ENCODE measurements at regions not wholly inside any gene's neighbourhood (a gene's known extent, or its start where the extent isn't known, plus 50 kb on each side); places are given as distances from the start of the nearest gene placed in this dataset.

DNA sequence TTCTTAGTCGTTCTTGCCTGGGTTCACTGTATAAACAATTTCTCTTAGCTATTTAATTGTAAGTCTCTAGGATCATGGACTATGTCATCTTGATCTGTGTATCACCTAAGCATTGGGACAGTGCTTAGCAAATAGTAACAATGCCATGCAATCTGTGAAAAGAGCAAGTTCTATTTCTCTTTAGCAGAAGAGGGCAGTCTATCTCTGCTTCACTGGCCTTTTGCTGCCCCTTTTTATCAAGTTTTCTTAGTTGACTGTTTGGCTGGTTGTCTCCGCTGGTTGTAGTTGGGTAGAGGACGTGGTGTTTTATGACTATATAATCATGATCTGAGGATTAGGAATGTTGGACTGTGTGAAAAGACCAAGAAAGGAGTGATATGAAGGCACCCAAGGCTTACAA is 315.0 kb downstream of the JRKL start:
- Histone ChIP-seq H3K9ac (ENCODE audit: low read length) (no peak overlapping the region), H3K36me3 (replicated peaks; ENCODE audit: low read depth, low read length) (no peaks in the 10 kb centered on the region), H3K4me3 (ENCODE audit: low read length) (no peak overlapping the region), H4K20me1 (ENCODE audit: insufficient read depth, low read length) (no peaks in the 10 kb centered on the region), H3K27me3 (ENCODE audit: low read depth, low read length) (no peaks in the 10 kb centered on the region), H3K4me2 (ENCODE audit: low read length) (no peak overlapping the region), H2AFZ (ENCODE audit: low read depth, low read length) (no peak overlapping the region), H3K27ac (ENCODE audit: low read length) (no peak overlapping the region), H3K79me2 (ENCODE audit: low read length) (no peaks in the 10 kb centered on the region), H3K9me3 (ENCODE audit: insufficient read depth, low read length) (no peaks in the 10 kb centered on the region), H3K4me1 (ENCODE audit: low read length) (no peaks in the 10 kb centered on the region)
- TF ChIP-seq, protein P1, sequence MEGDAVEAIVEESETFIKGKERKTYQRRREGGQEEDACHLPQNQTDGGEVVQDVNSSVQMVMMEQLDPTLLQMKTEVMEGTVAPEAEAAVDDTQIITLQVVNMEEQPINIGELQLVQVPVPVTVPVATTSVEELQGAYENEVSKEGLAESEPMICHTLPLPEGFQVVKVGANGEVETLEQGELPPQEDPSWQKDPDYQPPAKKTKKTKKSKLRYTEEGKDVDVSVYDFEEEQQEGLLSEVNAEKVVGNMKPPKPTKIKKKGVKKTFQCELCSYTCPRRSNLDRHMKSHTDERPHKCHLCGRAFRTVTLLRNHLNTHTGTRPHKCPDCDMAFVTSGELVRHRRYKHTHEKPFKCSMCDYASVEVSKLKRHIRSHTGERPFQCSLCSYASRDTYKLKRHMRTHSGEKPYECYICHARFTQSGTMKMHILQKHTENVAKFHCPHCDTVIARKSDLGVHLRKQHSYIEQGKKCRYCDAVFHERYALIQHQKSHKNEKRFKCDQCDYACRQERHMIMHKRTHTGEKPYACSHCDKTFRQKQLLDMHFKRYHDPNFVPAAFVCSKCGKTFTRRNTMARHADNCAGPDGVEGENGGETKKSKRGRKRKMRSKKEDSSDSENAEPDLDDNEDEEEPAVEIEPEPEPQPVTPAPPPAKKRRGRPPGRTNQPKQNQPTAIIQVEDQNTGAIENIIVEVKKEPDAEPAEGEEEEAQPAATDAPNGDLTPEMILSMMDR (IDR thresholded peaks at IDR 0.05; ENCODE audit: low read depth, low read length): no peak
- no peak for TF ChIP-seq EZH2phosphoT487 (IDR thresholded peaks at IDR 0.05; ENCODE audit: low read depth)

DNA sequence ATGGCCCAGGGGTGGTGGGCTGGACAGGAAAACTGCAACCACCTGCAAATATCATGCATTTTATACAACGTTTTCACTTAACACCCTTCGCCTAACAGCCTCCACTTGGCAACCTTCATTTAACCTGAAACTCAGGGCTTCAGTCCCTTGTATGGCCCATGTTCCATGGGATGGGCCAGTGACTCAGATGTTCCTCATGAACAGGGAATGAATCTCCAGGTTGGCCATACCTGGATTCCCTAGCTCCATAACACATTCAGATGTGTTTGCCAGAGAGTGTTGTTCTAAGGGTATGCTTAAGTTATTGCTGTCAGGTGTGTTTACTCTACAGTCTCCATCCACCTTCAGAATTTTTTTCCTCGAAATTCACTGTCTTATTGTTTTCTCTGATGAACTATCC is 316.9 kb downstream of the JRKL start:
- Histone ChIP-seq H3K9me3 (ENCODE audit: insufficient read depth, low read length) (no peaks in the 10 kb centered on the region), H3K27ac (ENCODE audit: low read length) (no peak overlapping the region), H4K20me1 (ENCODE audit: insufficient read depth, low read length) (no peaks in the 10 kb centered on the region), H3K36me3 (replicated peaks; ENCODE audit: low read depth, low read length) (no peaks in the 10 kb centered on the region), H3K4me1 (ENCODE audit: low read length) (no peaks in the 10 kb centered on the region), H3K79me2 (ENCODE audit: low read length) (no peaks in the 10 kb centered on the region), H3K27me3 (ENCODE audit: low read depth, low read length) (no peaks in the 10 kb centered on the region), H2AFZ (ENCODE audit: low read depth, low read length) (no peak overlapping the region), H3K4me3 (ENCODE audit: low read length) (no peak overlapping the region), H3K9ac (ENCODE audit: low read length) (no peak overlapping the region), H3K4me2 (ENCODE audit: low read length) (no peak overlapping the region)
- TF ChIP-seq, protein P1 (IDR thresholded peaks at IDR 0.05; ENCODE audit: low read depth, low read length): no peak
- no peak for TF ChIP-seq EZH2phosphoT487 (IDR thresholded peaks at IDR 0.05; ENCODE audit: low read depth)

DNA sequence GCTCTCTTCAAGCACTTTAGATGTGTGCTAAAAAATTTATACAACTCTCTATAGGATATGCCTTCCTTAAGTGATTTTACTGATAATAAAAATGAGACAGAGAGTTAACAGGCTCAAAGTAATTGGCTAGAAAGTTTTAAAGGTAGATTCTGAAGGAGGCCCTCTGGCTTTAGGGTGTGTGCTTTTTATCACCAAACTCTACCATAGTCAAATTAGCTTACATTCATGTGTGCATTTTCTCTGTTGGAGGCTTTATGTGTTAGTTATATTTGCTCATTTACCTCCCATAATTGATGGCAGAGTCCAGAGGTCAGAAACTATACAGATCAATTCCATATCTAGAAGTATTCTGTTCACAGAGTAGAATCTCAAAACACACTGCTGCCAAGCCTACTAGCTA is 317.5 kb downstream of the JRKL start:
- Histone ChIP-seq H3K27ac (ENCODE audit: low read length) (no peak overlapping the region), H3K4me1 (ENCODE audit: low read length) (no peaks in the 10 kb centered on the region), H3K9me3 (ENCODE audit: insufficient read depth, low read length) (no peaks in the 10 kb centered on the region), H3K4me3 (ENCODE audit: low read length) (no peak overlapping the region), H4K20me1 (ENCODE audit: insufficient read depth, low read length) (no peaks in the 10 kb centered on the region), H3K79me2 (ENCODE audit: low read length) (no peaks in the 10 kb centered on the region), H3K27me3 (ENCODE audit: low read depth, low read length) (no peaks in the 10 kb centered on the region), H3K36me3 (replicated peaks; ENCODE audit: low read depth, low read length) (no peaks in the 10 kb centered on the region), H3K4me2 (ENCODE audit: low read length) (no peak overlapping the region), H2AFZ (ENCODE audit: low read depth, low read length) (no peak overlapping the region), H3K9ac (ENCODE audit: low read length) (no peak overlapping the region)
- TF ChIP-seq EZH2phosphoT487 (IDR thresholded peaks at IDR 0.05; ENCODE audit: low read depth): no peak
- TF ChIP-seq, protein P1 (IDR thresholded peaks at IDR 0.05; ENCODE audit: low read depth, low read length): no peak

DNA sequence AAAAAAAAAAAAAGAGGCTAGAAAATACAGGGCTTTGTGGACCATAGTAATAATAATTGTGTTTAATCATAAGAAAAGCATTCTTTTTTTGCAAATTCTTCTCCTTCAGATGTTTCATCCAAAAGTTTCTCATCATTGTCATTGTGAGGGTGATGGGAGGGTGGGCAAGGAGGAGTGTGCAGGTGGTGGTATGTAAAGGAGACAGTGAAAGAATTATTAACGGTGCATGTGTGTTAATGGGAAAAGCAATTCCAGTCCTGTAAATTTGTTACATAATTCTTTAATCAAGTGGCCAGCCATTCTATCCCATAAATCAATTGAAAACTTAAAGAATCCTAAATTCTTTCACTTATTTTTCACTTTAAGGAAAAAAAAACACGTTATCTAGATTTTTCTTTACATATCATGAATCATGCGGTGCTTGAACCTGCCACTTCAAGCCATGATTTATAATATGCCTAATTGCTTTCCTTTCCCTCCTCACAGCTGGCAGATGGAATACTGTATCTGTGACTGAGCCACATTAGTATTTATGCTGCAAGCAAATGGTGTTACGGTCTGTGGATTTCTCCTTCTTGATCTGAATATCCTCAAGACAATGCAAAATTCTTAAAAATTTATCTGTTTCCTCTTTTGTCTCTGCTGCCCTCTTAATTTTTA is 318.5 kb downstream of the JRKL start:
- H3K4me1 ChIP-seq (ENCODE audit: low read length): no peaks in the 10 kb centered on the region
- no peak overlapping the region for H3K4me3 ChIP-seq (ENCODE audit: low read length)
- H4K20me1 ChIP-seq (ENCODE audit: insufficient read depth, low read length): no peaks in the 10 kb centered on the region
- H3K4me2 ChIP-seq (ENCODE audit: low read length): no peak overlapping the region
- no peaks in the 10 kb centered on the region for H3K27me3 ChIP-seq (ENCODE audit: low read depth, low read length)
- no peak overlapping the region for H3K27ac ChIP-seq (ENCODE audit: low read length)
- H3K9me3 ChIP-seq (ENCODE audit: insufficient read depth, low read length): no peaks in the 10 kb centered on the region
- TF ChIP-seq EZH2phosphoT487 (IDR thresholded peaks at IDR 0.05; ENCODE audit: low read depth): no peak
- TF ChIP-seq, protein P1 (IDR thresholded peaks at IDR 0.05; ENCODE audit: low read depth, low read length): no peak
- H2AFZ ChIP-seq (ENCODE audit: low read depth, low read length): no peak overlapping the region
- no peak overlapping the region for H3K9ac ChIP-seq (ENCODE audit: low read length)
- no peaks in the 10 kb centered on the region for H3K36me3 ChIP-seq (replicated peaks; ENCODE audit: low read depth, low read length)
- H3K79me2 ChIP-seq (ENCODE audit: low read length): no peaks in the 10 kb centered on the region

All from OCI-LY3 (cell line).